ENCODE measurements at regions not wholly inside any gene's neighbourhood (a gene's known extent, or its start where the extent isn't known, plus 50 kb on each side); places are given as distances from the start of the nearest gene placed in this dataset.

DNA sequence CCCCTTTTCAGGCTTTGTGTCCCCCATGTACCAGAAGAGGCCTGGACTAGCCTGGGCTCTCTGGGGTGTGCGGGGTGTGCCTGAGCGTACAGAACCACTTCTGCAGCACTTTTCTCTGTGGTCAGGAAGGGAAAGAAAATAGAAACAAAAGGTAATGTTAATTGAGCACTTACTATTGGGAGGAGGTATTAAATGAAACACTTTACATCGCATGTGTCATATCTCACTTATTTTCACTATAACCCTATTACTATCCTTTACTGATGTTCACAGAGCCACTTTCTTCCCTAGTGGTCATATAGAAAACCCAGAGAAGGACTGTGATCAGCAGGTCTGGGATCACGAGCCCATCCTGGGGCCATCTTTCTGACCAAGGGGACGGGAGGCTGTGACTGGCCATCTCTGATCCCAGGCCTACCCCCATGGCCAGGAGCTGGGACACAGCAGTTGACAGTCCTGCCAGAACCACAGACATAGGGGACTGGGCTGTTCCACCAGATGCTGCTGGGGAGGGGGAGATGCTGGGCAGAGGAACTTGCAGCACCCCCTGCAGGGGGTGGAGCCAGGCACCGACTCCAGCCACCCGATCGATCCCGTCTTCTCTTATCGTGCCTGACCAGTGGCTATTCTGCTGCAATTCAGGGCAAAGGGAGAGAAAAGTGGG lies 107.6 kb downstream of the VEGFA start:
- H2BK15ac ChIP-seq (ENCODE audit: low read length), result no peak overlapping the region
- H4K8ac ChIP-seq (ENCODE audit: low read depth, low read length), result no peak overlapping the region
- no peak overlapping the region for H3K9ac ChIP-seq (ENCODE audit: low read depth, low read length, poor library complexity)
- DNase-seq (ENCODE audit: low spot score), result no peak
- H3K4me3 ChIP-seq (ENCODE audit: low read length in 2 of 2), result no peak overlapping the region
- H3K27ac ChIP-seq (replicated peaks; ENCODE audit: low read length), result no peak overlapping the region
- H2BK5ac ChIP-seq (ENCODE audit: low read length), result no peak overlapping the region
- no peak overlapping the region for H3K23ac ChIP-seq (ENCODE audit: low read depth, low read length, poor library complexity)
- no peaks in the 10 kb centered on the region for H3K36me3 ChIP-seq (replicated peaks in 1 of 2; ENCODE audit: control insufficient read depth in 2 of 2, insufficient read depth in 2 of 2, low read length in 2 of 2)
- no peak overlapping the region for H4K91ac ChIP-seq (ENCODE audit: low read depth, low read length, poor library complexity)
- H2AK5ac ChIP-seq (ENCODE audit: low read depth, low read length), result no peak overlapping the region
- no peak overlapping the region for H3K18ac ChIP-seq (ENCODE audit: low read length)
- H3K4me1 ChIP-seq (ENCODE audit: control insufficient read depth in 2 of 2, insufficient read depth in 1 of 2, low read depth in 1 of 2, low read length in 2 of 2), result peaks cover 13 to 24% of the 10 kb centered on the region in 2 donors
- no CpG with 5 or more reads among the region's 10 CpGs for WGBS, 2 donors (ENCODE audit: extremely low coverage in 2 of 2, insufficient read length in 2 of 2, insufficient replicate concordance in 1 of 2)
- H3K79me1 ChIP-seq (ENCODE audit: low read depth, low read length), result no peaks in the 10 kb centered on the region
- H2BK120ac ChIP-seq (ENCODE audit: low read depth, low read length), result no peak overlapping the region
- no peak overlapping the region for H3K4me2 ChIP-seq (ENCODE audit: insufficient read depth, low read length, poor library complexity, severe bottlenecking)
- H3K9me3 ChIP-seq (replicated peaks in 1 of 2; ENCODE audit: control insufficient read depth in 2 of 2, insufficient read depth in 1 of 2, low read depth in 1 of 2, low read length in 2 of 2), result no peaks in the 10 kb centered on the region
- peak overlapping the region; percentile 61 for H2AFZ ChIP-seq (ENCODE audit: low read length)
- no peak overlapping the region for H3K14ac ChIP-seq (ENCODE audit: low read length)
- H3K4ac ChIP-seq (ENCODE audit: low read length), result no peak overlapping the region
- H2BK12ac ChIP-seq (ENCODE audit: low read length), result no peak overlapping the region
- H3K27me3 ChIP-seq (ENCODE audit: control insufficient read depth in 3 of 3, insufficient read depth in 3 of 3, low read depth in 1 of 3, low read length in 3 of 3), result peaks cover 0 to 17% (median 0%) of the 10 kb centered on the region in 3 experiments

DNA sequence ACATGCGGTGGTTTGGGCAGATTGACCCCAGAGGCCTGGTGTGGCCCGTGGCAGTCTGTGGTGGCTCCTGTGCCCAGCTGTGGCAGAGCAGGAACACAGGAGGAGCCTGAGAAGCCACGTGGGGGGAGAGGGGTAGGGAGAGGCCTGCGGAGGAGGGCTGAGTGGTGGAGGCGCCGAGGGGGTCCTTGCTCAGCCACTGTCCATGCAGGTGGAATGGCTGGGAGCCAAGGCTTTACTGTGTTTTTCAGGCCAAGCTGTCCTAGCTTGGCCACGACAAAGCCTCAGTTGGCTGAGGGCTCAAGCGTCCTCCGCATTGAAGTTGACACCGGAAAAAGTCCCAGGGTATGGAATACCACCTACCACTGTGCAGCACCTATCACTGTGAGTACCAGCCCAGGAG lies 107.0 kb downstream of the VEGFA start:
- Histone ChIP-seq H3K14ac (ENCODE audit: low read length) (no peak overlapping the region), H4K91ac (ENCODE audit: low read depth, low read length, poor library complexity) (no peak overlapping the region), H3K4me1 (ENCODE audit: control insufficient read depth in 2 of 2, insufficient read depth in 1 of 2, low read depth in 1 of 2, low read length in 2 of 2) (peaks cover 13 to 24% of the 10 kb centered on the region in 2 donors), H2BK12ac (ENCODE audit: low read length) (no peak overlapping the region), H3K4me2 (ENCODE audit: insufficient read depth, low read length, poor library complexity, severe bottlenecking) (no peak overlapping the region), H2BK120ac (ENCODE audit: low read depth, low read length) (no peak overlapping the region), H3K9me3 (replicated peaks in 1 of 2; ENCODE audit: control insufficient read depth in 2 of 2, insufficient read depth in 1 of 2, low read depth in 1 of 2, low read length in 2 of 2) (no peaks in the 10 kb centered on the region), H3K18ac (ENCODE audit: low read length) (peak overlapping the region; percentile 66), H4K8ac (ENCODE audit: low read depth, low read length) (no peak overlapping the region), H3K27ac (replicated peaks; ENCODE audit: low read length) (no peak overlapping the region), H3K4ac (ENCODE audit: low read length) (no peak overlapping the region), H3K36me3 (replicated peaks in 1 of 2; ENCODE audit: control insufficient read depth in 2 of 2, insufficient read depth in 2 of 2, low read length in 2 of 2) (no peaks in the 10 kb centered on the region), H3K23ac (ENCODE audit: low read depth, low read length, poor library complexity) (no peak overlapping the region), H2AK5ac (ENCODE audit: low read depth, low read length) (peak overlapping the region; percentile 77), H3K79me1 (ENCODE audit: low read depth, low read length) (no peaks in the 10 kb centered on the region), H2BK5ac (ENCODE audit: low read length) (no peak overlapping the region), H3K27me3 (ENCODE audit: control insufficient read depth in 3 of 3, insufficient read depth in 3 of 3, low read depth in 1 of 3, low read length in 3 of 3) (peaks cover 0 to 19% (median 0%) of the 10 kb centered on the region in 3 experiments), H3K4me3 (ENCODE audit: low read length in 2 of 2) (no peak overlapping the region), H2BK15ac (ENCODE audit: low read length) (peak overlapping the region; percentile 70), H3K9ac (ENCODE audit: low read depth, low read length, poor library complexity) (no peak overlapping the region), H2AFZ (ENCODE audit: low read length) (no peak overlapping the region)
- DNase-seq (ENCODE audit: low spot score), result no peak
- no CpG with 5 or more reads among the region's 10 CpGs for WGBS, 2 donors (ENCODE audit: extremely low coverage in 2 of 2, insufficient read length in 2 of 2, insufficient replicate concordance in 1 of 2)

DNA sequence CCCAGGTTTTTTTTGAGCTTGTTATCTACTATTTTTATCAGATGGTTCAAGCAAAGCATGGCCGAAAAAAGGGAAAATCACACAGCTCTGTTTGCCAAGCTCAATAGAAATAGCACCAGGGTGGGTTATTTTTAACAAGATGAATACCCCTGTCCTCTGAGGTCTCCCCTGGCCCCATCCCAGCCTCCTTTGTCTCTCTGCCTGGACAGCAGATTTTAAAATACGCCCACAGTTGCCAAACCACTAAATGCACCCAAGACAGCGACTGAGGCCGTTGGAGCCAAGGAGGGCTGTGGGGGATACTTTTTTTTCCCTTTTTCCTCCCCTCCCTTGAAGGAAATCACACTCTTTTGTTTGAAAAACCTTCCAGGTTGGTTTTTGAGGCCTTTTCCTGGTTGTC lies 106.6 kb downstream of the VEGFA start:
- Histone ChIP-seq H4K91ac (ENCODE audit: low read depth, low read length, poor library complexity) (no peak overlapping the region), H2AK5ac (ENCODE audit: low read depth, low read length) (no peak overlapping the region), H2BK15ac (ENCODE audit: low read length) (no peak overlapping the region), H3K36me3 (replicated peaks in 1 of 2; ENCODE audit: control insufficient read depth in 2 of 2, insufficient read depth in 2 of 2, low read length in 2 of 2) (no peaks in the 10 kb centered on the region), H2BK120ac (ENCODE audit: low read depth, low read length) (no peak overlapping the region), H3K4me1 (ENCODE audit: control insufficient read depth in 2 of 2, insufficient read depth in 1 of 2, low read depth in 1 of 2, low read length in 2 of 2) (peaks cover 13 to 24% of the 10 kb centered on the region in 2 donors), H2AFZ (ENCODE audit: low read length) (no peak overlapping the region), H3K9ac (ENCODE audit: low read depth, low read length, poor library complexity) (no peak overlapping the region), H2BK12ac (ENCODE audit: low read length) (no peak overlapping the region), H3K27ac (replicated peaks; ENCODE audit: low read length) (no peak overlapping the region), H3K9me3 (replicated peaks in 1 of 2; ENCODE audit: control insufficient read depth in 2 of 2, insufficient read depth in 1 of 2, low read depth in 1 of 2, low read length in 2 of 2) (no peaks in the 10 kb centered on the region), H3K4ac (ENCODE audit: low read length) (no peak overlapping the region), H4K8ac (ENCODE audit: low read depth, low read length) (no peak overlapping the region), H3K27me3 (ENCODE audit: control insufficient read depth in 3 of 3, insufficient read depth in 3 of 3, low read depth in 1 of 3, low read length in 3 of 3) (peaks cover 0 to 24% (median 0%) of the 10 kb centered on the region in 3 experiments), H3K79me1 (ENCODE audit: low read depth, low read length) (no peaks in the 10 kb centered on the region), H3K4me2 (ENCODE audit: insufficient read depth, low read length, poor library complexity, severe bottlenecking) (no peak overlapping the region), H3K18ac (ENCODE audit: low read length) (no peak overlapping the region), H2BK5ac (ENCODE audit: low read length) (no peak overlapping the region), H3K23ac (ENCODE audit: low read depth, low read length, poor library complexity) (no peak overlapping the region), H3K4me3 (ENCODE audit: low read length in 2 of 2) (no peak overlapping the region), H3K14ac (ENCODE audit: low read length) (no peak overlapping the region)
- no peak for DNase-seq (ENCODE audit: low spot score)
- WGBS, 2 donors (ENCODE audit: extremely low coverage in 2 of 2, insufficient read length in 2 of 2, insufficient replicate concordance in 1 of 2), result no CpG with 5 or more reads among the region's 4 CpGs

DNA sequence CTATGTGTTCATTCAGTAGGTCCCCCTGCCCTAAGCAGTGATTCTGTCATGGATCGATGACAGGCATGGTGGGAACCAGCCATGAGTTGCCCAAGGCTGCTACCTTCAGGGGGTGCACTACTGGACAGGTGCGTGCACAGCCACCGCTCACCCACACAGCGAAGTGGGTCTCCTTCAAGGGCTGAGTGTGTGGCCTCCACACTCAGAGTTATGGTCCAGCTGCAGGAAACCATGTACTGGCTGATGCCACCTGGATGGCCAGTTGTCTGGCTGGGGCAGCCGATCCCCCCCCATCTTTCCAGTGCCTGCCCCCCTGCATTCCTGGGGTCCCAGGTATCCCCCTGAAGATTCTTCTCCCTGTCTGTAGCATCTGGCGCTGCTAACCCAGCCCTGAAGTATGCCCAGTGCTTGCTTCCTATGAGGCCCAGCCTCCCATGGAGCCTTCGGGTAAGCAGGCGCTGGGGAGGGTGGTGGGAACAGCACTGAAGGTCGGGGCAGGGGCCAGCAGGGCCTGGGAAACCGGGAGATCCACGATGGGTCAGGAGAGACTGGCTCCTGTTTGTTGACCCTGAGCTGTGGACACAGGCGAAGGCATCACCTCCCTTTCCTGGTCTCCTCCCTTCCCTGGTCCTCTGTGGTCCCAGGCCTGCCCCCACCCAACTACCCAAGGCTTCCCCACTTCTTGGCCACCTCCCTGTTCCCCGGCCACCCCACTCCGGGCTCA lies 106.0 kb downstream of the VEGFA start:
- H3K9me3 ChIP-seq (replicated peaks in 1 of 2; ENCODE audit: control insufficient read depth in 2 of 2, insufficient read depth in 1 of 2, low read depth in 1 of 2, low read length in 2 of 2), result no peaks in the 10 kb centered on the region
- H4K91ac ChIP-seq (ENCODE audit: low read depth, low read length, poor library complexity), result no peak overlapping the region
- H2AFZ ChIP-seq (ENCODE audit: low read length), result no peak overlapping the region
- peak overlapping the region; percentile 26 for H3K14ac ChIP-seq (ENCODE audit: low read length)
- peak overlapping the region; percentile 47 for H2BK12ac ChIP-seq (ENCODE audit: low read length)
- H3K9ac ChIP-seq (ENCODE audit: low read depth, low read length, poor library complexity), result peak overlapping the region; percentile 22
- no peak overlapping the region for H3K4me2 ChIP-seq (ENCODE audit: insufficient read depth, low read length, poor library complexity, severe bottlenecking)
- H4K8ac ChIP-seq (ENCODE audit: low read depth, low read length), result no peak overlapping the region
- no peak overlapping the region for H3K27ac ChIP-seq (replicated peaks; ENCODE audit: low read length)
- no peaks in the 10 kb centered on the region for H3K36me3 ChIP-seq (replicated peaks in 1 of 2; ENCODE audit: control insufficient read depth in 2 of 2, insufficient read depth in 2 of 2, low read length in 2 of 2)
- H3K27me3 ChIP-seq (ENCODE audit: control insufficient read depth in 3 of 3, insufficient read depth in 3 of 3, low read depth in 1 of 3, low read length in 3 of 3), result peaks cover 0 to 25% (median 0%) of the 10 kb centered on the region in 3 experiments
- H3K79me1 ChIP-seq (ENCODE audit: low read depth, low read length), result no peaks in the 10 kb centered on the region
- H3K4me3 ChIP-seq (ENCODE audit: low read length in 2 of 2), result no peak overlapping the region
- no peak for DNase-seq (ENCODE audit: low spot score)
- peaks cover 13 to 24% of the 10 kb centered on the region in 2 donors for H3K4me1 ChIP-seq (ENCODE audit: control insufficient read depth in 2 of 2, insufficient read depth in 1 of 2, low read depth in 1 of 2, low read length in 2 of 2)
- no peak overlapping the region for H2BK120ac ChIP-seq (ENCODE audit: low read depth, low read length)
- peak overlapping the region; percentile 96 for H2AK5ac ChIP-seq (ENCODE audit: low read depth, low read length)
- peak overlapping the region; percentile 76 for H2BK15ac ChIP-seq (ENCODE audit: low read length)
- H2BK5ac ChIP-seq (ENCODE audit: low read length), result peak overlapping the region; percentile 39
- no peak overlapping the region for H3K23ac ChIP-seq (ENCODE audit: low read depth, low read length, poor library complexity)
- peak overlapping the region; percentile 83 for H3K18ac ChIP-seq (ENCODE audit: low read length)
- H3K4ac ChIP-seq (ENCODE audit: low read length), result no peak overlapping the region
- WGBS, 2 donors (ENCODE audit: extremely low coverage in 2 of 2, insufficient read length in 2 of 2, insufficient replicate concordance in 1 of 2), result no CpG with 5 or more reads among the region's 14 CpGs

Data from neuronal stem cell (in vitro differentiated cells).